Fibroblast of mammary gland (primary cell): ENCODE measurements at regions not wholly inside any gene's neighbourhood (a gene's known extent, or its start where the extent isn't known, plus 50 kb on each side); places are given as distances from the start of the nearest gene placed in this dataset.

Experiments used
- DNase-seq: peaks from one replicate; pipeline ENCODE4 v3.0.0-alpha.2; 2010; ENCODE audit warnings: low read depth
- H3K4me3 ChIP-seq: 2 replicates; pipeline ENCODE4 v1.5.1; 2011; ENCODE audit warnings: low read depth, mild to moderate bottlenecking, low read length, moderate library complexity; ENCODE audit not compliant: control insufficient read depth
- TF ChIP-seq, protein P1 (sequence below): conservative IDR thresholded peaks from 2 replicates; pipeline ENCODE4 v1.5.1; 2011; ENCODE audit warnings: low read depth, low read length, inconsistent platforms; ENCODE audit not compliant: control insufficient read depth, insufficient read depth

DNA sequence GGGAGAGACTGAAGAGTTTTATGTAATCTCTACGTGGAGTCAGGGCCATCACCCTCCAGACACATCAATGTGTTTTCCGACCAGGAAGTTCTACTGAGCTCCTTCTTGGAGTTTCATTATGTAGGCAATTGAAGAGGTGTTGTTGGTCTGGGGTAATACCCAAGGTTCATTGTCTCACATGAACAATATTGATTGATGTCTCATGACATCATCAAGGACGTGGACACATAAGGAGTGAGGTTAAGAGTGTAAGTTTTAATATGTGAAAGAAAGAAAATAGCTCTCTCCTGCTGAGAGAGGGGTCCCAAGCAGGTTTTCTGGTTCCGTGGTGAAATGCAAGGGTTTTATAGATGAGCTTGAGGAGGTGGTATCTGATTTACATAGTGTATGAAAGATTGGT lies 280.7 kb upstream of the MIR17HG start:
- TF ChIP-seq, protein P1, sequence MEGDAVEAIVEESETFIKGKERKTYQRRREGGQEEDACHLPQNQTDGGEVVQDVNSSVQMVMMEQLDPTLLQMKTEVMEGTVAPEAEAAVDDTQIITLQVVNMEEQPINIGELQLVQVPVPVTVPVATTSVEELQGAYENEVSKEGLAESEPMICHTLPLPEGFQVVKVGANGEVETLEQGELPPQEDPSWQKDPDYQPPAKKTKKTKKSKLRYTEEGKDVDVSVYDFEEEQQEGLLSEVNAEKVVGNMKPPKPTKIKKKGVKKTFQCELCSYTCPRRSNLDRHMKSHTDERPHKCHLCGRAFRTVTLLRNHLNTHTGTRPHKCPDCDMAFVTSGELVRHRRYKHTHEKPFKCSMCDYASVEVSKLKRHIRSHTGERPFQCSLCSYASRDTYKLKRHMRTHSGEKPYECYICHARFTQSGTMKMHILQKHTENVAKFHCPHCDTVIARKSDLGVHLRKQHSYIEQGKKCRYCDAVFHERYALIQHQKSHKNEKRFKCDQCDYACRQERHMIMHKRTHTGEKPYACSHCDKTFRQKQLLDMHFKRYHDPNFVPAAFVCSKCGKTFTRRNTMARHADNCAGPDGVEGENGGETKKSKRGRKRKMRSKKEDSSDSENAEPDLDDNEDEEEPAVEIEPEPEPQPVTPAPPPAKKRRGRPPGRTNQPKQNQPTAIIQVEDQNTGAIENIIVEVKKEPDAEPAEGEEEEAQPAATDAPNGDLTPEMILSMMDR: no peak
- H3K4me3 ChIP-seq: no peak overlapping the region
- DNase-seq: no peak

DNA sequence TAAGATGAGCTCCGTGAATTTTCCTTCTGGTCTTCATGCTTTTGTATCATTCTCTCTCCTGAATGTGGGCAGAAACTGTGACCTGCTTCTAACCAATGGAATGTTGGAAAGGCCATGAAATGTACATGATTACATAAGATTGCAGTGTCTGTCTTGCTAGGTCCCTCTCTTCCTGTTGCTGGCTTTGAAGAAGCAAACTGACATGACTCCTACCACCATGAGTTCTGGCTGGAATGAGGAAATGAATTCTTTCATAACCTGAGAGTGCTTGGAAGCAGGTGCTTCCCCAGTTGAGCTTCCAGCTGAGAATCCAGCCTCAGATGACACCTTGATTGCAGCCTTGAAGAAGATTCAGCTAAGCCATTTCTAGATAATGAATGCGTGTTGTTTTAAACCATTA lies 275.0 kb upstream of the MIR17HG start:
- H3K4me3 ChIP-seq: no peak overlapping the region
- DNase-seq: no peak
- TF ChIP-seq, protein P1: no peak

DNA sequence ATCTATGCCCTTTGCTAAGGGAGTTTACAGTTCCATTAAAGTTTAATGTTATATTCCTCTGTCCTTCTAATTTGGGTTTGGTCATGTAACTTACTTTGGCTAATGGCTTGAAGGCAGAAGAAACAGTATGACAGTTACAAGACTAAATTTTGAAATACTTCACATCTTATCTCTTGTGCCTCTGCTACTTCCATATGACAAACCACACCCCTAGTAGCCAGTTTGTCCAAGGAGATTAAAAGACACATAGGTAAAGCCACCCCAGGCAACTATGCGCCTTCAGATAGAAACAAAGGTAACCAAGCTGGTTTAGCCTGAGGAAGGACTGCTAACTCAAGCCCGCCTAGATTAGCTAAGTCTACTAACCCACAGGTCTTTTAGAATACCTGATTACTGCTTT lies 273.4 kb upstream of the MIR17HG start:
- H3K4me3 ChIP-seq: no peak overlapping the region
- TF ChIP-seq, protein P1: no peak
- no peak for DNase-seq

DNA sequence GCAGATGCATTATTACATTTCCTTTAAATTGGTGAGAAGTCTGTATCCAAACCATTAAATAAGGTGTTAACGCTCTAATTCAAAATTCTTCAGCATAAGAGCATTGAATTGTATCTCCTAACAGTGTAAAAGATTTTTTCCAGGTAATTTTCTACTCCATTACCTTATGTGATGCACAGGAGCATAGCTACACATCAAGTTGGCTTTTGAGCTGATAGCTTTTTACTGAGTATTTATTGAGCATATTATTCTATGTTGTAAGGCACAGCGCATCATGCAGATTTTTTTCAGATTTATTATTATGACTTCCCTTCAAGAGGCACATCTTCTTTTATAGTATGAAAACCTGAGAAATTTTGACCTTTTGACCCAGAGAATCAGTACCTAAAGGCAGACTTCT lies 270.7 kb upstream of the MIR17HG start:
- TF ChIP-seq, protein P1: no peak
- H3K4me3 ChIP-seq: no peak overlapping the region

DNA sequence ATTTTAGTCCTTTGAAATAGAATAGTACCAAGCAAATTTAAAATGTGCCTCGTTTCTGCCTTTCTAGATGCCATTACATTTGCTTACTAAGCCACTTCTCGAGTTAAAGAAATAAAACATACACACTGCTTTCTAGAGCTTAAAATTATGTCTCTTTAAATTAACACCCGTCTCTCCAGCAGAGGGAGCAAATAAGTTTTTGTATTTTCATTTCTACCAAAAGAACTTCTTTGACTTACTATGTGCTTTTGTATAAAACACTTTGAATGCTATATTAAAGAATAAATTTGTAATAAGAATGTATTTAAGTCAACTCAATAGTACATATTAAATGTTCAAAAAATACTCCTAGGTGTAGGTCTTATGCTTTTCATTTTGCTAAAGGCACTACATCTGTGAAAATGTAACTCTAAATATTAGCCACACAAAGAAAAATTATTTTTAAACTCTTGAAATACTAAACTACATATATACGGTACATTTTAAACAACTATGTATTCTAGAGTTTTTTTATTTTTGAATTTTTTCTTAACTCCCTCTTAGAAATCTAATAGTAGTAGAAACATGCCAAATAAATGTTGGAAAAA lies 269.3 kb upstream of the MIR17HG start:
- H3K4me3 ChIP-seq: no peak overlapping the region
- TF ChIP-seq, protein P1: peak; percentile 20
- DNase-seq: no peak

More for the DNA sequence above, 270.7 kb upstream of the MIR17HG start:
- no peak for DNase-seq

DNA sequence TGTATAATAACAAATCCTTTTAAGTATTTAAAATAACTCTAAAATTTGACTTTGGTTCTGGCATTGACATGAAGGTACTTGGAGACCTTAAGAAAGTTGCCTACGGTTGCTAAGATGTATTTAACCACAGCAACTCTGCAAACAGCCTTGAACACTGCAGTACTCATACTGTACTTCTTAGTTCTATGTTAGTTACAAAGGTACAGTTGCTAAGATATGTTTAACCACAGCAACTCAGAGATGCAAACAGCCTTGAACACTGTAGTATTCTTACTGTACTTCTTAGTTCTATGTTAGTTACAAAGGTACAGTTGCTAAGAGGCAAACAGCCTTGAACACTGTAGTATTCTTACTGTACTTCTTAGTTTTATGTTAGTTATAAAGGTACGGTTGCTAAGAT lies 268.3 kb upstream of the MIR17HG start:
- no peak overlapping the region for H3K4me3 ChIP-seq
- TF ChIP-seq, protein P1: no peak
- DNase-seq: no peak

DNA sequence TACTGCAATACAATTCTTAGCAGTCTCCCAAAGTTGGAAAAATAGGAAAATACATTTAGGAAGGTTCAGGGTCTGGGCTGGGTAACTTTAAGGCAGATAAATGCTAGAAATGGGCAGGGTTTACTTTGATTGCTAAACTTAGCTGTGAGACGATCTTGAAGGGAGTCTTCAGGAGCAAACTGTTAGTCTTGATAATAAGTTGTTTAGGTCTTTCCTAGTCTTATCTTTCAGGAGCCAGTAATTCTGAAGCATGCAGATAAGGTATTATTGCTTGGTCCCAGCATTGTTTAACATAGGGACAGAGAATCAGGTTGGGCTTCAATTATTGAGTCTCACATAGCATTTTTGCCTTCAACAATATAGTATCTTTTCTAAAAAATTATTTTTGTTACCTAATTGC lies 262.4 kb upstream of the MIR17HG start:
- DNase-seq: no peak
- TF ChIP-seq, protein P1: no peak

More for the DNA sequence above, 262.4 kb upstream of the MIR17HG start:
- H3K4me3 ChIP-seq: no peak overlapping the region
